ACC112 (cell line): ENCODE measurements at regions not wholly inside any gene's neighbourhood (a gene's known extent, or its start where the extent isn't known, plus 50 kb on each side); places are given as distances from the start of the nearest gene placed in this dataset.

Experiments
- H2AFZ ChIP-seq: fragments of 200-600 bp; sonication (generic); one replicate; pipeline ENCODE4 v1.6.0; 2017; ENCODE audit warnings: antibody characterized with exemption, low read length; ENCODE audit not compliant: unreplicated experiment
- H3K27ac ChIP-seq: fragments of 200-600 bp; sonication (generic); 2 replicates; pipeline ENCODE4 v1.5.1; 2014; ENCODE audit warnings: low read depth, mild to moderate bottlenecking, antibody characterized with exemption, low read length, moderate library complexity
- H3K27me3 ChIP-seq: fragments of 200-600 bp; sonication (generic); 2 replicates; pipeline ENCODE4 v1.6.1; 2014; ENCODE audit warnings: mild to moderate bottlenecking, antibody characterized with exemption, low read length, moderate library complexity, mixed read lengths; ENCODE audit not compliant: insufficient read depth
- H3K36me3 ChIP-seq: fragments of 200-600 bp; sonication (generic); 2 replicates; pipeline ENCODE4 v1.6.1; 2016; ENCODE audit warnings: mild to moderate bottlenecking, antibody characterized with exemption, low read length, moderate library complexity, mixed read lengths; ENCODE audit not compliant: insufficient read depth
- H3K4me1 ChIP-seq: fragments of 200-600 bp; sonication (generic); one replicate; pipeline ENCODE4 v1.6.1; 2016; ENCODE audit warnings: low read length, mixed read lengths; ENCODE audit not compliant: insufficient read depth, unreplicated experiment, control insufficient read depth
- H3K4me3 ChIP-seq: fragments of 200-600 bp; sonication (generic); 2 replicates; pipeline ENCODE4 v1.5.1; 2014; ENCODE audit warnings: mild to moderate bottlenecking, low read depth, low read length
- H3K79me2 ChIP-seq: fragments of 200-600 bp; sonication (generic); one replicate; pipeline ENCODE4 v1.6.0; 2016; ENCODE audit warnings: low read length; ENCODE audit not compliant: control insufficient read depth, unreplicated experiment, insufficient read depth

GRCh38 chr13:67713571-67713970 lies 483.4 kb upstream of the PCDH9 start:
- Histone ChIP-seq H2AFZ (no peak overlapping the region), H3K27ac (no peak overlapping the region)

GRCh38 chr13:67696775-67697174 lies 466.6 kb upstream of the PCDH9 start:
- Histone ChIP-seq H3K27ac (no peak overlapping the region), H3K4me3 (no peak overlapping the region), H2AFZ (no peak overlapping the region), H3K4me1 (no peaks in the 10 kb centered on the region), H3K79me2 (no peaks in the 10 kb centered on the region), H3K36me3 (no peaks in the 10 kb centered on the region), H3K27me3 (no peaks in the 10 kb centered on the region)

More at GRCh38 chr13:67713571-67713970, 483.4 kb upstream of the PCDH9 start:
- H3K4me3 ChIP-seq, result no peak overlapping the region
- H3K79me2 ChIP-seq, result no peaks in the 10 kb centered on the region
- H3K27me3 ChIP-seq, result no peaks in the 10 kb centered on the region
- no peaks in the 10 kb centered on the region for H3K4me1 ChIP-seq
- H3K36me3 ChIP-seq, result no peaks in the 10 kb centered on the region

GRCh38 chr13:67664502-67664901 lies 434.4 kb upstream of the PCDH9 start:
- no peak overlapping the region for H3K27ac ChIP-seq
- no peak overlapping the region for H3K4me3 ChIP-seq
- no peaks in the 10 kb centered on the region for H3K36me3 ChIP-seq
- H3K79me2 ChIP-seq, result no peaks in the 10 kb centered on the region
- H3K4me1 ChIP-seq, result no peaks in the 10 kb centered on the region
- no peaks in the 10 kb centered on the region for H3K27me3 ChIP-seq
- no peak overlapping the region for H2AFZ ChIP-seq

GRCh38 chr13:67662997-67663396 lies 432.9 kb upstream of the PCDH9 start:
- no peaks in the 10 kb centered on the region for H3K27me3 ChIP-seq
- H3K79me2 ChIP-seq, result no peaks in the 10 kb centered on the region
- no peaks in the 10 kb centered on the region for H3K36me3 ChIP-seq
- no peak overlapping the region for H2AFZ ChIP-seq
- no peak overlapping the region for H3K4me3 ChIP-seq
- no peaks in the 10 kb centered on the region for H3K4me1 ChIP-seq
- H3K27ac ChIP-seq, result no peak overlapping the region

- H2AFZ ChIP-seq, result no peak overlapping the region
- no peak overlapping the region for H3K27ac ChIP-seq
- H3K79me2 ChIP-seq, result no peaks in the 10 kb centered on the region
- no peaks in the 10 kb centered on the region for H3K4me1 ChIP-seq
- H3K4me3 ChIP-seq, result no peak overlapping the region
- H3K27me3 ChIP-seq, result no peaks in the 10 kb centered on the region
- H3K36me3 ChIP-seq, result no peaks in the 10 kb centered on the region
These were observed 422.8 kb upstream of the PCDH9 start for GRCh38 chr13:67652887-67653286.

GRCh38 chr13:67651908-67652465 lies 421.9 kb upstream of the PCDH9 start:
- no peak overlapping the region for H2AFZ ChIP-seq
- no peaks in the 10 kb centered on the region for H3K36me3 ChIP-seq
- H3K4me3 ChIP-seq, result no peak overlapping the region
- H3K27ac ChIP-seq, result no peak overlapping the region
- H3K4me1 ChIP-seq, result no peaks in the 10 kb centered on the region
- H3K79me2 ChIP-seq, result no peaks in the 10 kb centered on the region
- no peaks in the 10 kb centered on the region for H3K27me3 ChIP-seq

GRCh38 chr13:67650471-67650870 lies 420.3 kb upstream of the PCDH9 start:
- Histone ChIP-seq H3K79me2 (no peaks in the 10 kb centered on the region), H2AFZ (no peak overlapping the region), H3K36me3 (no peaks in the 10 kb centered on the region), H3K4me1 (no peaks in the 10 kb centered on the region), H3K4me3 (no peak overlapping the region), H3K27me3 (no peaks in the 10 kb centered on the region), H3K27ac (no peak overlapping the region)

GRCh38 chr13:67645874-67646467 lies 415.8 kb upstream of the PCDH9 start:
- H3K4me3 ChIP-seq, result no peak overlapping the region
- no peaks in the 10 kb centered on the region for H3K4me1 ChIP-seq
- H3K27me3 ChIP-seq, result no peaks in the 10 kb centered on the region
- no peak overlapping the region for H2AFZ ChIP-seq
- H3K36me3 ChIP-seq, result no peaks in the 10 kb centered on the region
- no peak overlapping the region for H3K27ac ChIP-seq
- no peaks in the 10 kb centered on the region for H3K79me2 ChIP-seq

- Histone ChIP-seq H3K79me2 (no peaks in the 10 kb centered on the region), H3K27me3 (no peaks in the 10 kb centered on the region), H3K4me1 (no peaks in the 10 kb centered on the region), H3K36me3 (no peaks in the 10 kb centered on the region), H3K27ac (no peak overlapping the region), H3K4me3 (no peak overlapping the region), H2AFZ (no peak overlapping the region)
These were observed 413.4 kb upstream of the PCDH9 start for GRCh38 chr13:67643516-67644055.

GRCh38 chr13:67642657-67643056 lies 412.5 kb upstream of the PCDH9 start:
- H2AFZ ChIP-seq, result no peak overlapping the region
- no peaks in the 10 kb centered on the region for H3K79me2 ChIP-seq
- no peaks in the 10 kb centered on the region for H3K27me3 ChIP-seq
- no peak overlapping the region for H3K4me3 ChIP-seq
- no peak overlapping the region for H3K27ac ChIP-seq
- H3K4me1 ChIP-seq, result peaks cover 3% of the 10 kb centered on the region
- no peaks in the 10 kb centered on the region for H3K36me3 ChIP-seq

- H3K4me3 ChIP-seq, result no peak overlapping the region
- H3K79me2 ChIP-seq, result no peaks in the 10 kb centered on the region
- no peaks in the 10 kb centered on the region for H3K36me3 ChIP-seq
- H3K4me1 ChIP-seq, result peaks cover 23% of the 10 kb centered on the region
- H2AFZ ChIP-seq, result no peak overlapping the region
- H3K27me3 ChIP-seq, result no peaks in the 10 kb centered on the region
- H3K27ac ChIP-seq, result peak overlapping the region; percentile 52
These were observed 405.6 kb upstream of the PCDH9 start for GRCh38 chr13:67635754-67636153.
